MM.1S (cell line): ENCODE measurements at regions not wholly inside any gene's neighbourhood (a gene's known extent, or its start where the extent isn't known, plus 50 kb on each side); places are given as distances from the start of the nearest gene placed in this dataset.

Experiments
- EZH2 ChIP-seq: fragments of 300-600 bp; sonication (generic); optimal IDR thresholded peaks from 2 replicates; pipeline ENCODE3; 2017; ENCODE audit warnings: low read depth, mild to moderate bottlenecking, antibody characterized with exemption, low read length, mixed read lengths
- TF ChIP-seq, protein P1 (sequence below): fragments of 300-600 bp; sonication (generic); IDR thresholded peaks from 2 replicates; pipeline ENCODE4 v1.5.1; 2016; ENCODE audit warnings: antibody characterized with exemption, low read length, mixed read lengths

DNA sequence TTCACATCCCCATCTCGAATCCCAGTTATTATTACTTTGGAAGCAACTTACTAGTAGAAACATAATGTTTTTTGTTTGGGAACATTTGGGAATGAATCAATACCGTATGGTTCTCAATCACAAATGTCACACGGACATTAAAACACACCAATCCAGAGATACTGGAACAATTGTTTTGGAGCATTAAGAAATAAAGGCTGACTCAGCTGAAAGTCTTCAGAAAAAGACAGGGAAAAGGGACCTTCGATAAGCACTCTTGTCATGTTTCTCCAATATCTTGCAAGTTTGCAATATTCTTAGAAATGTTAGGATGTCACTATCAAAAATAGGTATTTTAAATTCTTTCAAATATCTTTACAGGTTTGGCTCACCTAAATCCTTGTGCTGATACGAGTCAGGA, 362.4 kb downstream of the CETN3 start:
- no peak for TF ChIP-seq EZH2
- TF ChIP-seq, protein P1, sequence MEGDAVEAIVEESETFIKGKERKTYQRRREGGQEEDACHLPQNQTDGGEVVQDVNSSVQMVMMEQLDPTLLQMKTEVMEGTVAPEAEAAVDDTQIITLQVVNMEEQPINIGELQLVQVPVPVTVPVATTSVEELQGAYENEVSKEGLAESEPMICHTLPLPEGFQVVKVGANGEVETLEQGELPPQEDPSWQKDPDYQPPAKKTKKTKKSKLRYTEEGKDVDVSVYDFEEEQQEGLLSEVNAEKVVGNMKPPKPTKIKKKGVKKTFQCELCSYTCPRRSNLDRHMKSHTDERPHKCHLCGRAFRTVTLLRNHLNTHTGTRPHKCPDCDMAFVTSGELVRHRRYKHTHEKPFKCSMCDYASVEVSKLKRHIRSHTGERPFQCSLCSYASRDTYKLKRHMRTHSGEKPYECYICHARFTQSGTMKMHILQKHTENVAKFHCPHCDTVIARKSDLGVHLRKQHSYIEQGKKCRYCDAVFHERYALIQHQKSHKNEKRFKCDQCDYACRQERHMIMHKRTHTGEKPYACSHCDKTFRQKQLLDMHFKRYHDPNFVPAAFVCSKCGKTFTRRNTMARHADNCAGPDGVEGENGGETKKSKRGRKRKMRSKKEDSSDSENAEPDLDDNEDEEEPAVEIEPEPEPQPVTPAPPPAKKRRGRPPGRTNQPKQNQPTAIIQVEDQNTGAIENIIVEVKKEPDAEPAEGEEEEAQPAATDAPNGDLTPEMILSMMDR: no peak
